Activated CD8-positive, alpha-beta T cell treated with anti-CD3 and anti-CD28 coated beads for 36 hours (primary cell): ENCODE measurements at regions not wholly inside any gene's neighbourhood (a gene's known extent, or its start where the extent isn't known, plus 50 kb on each side); places are given as distances from the start of the nearest gene placed in this dataset.
A peak's percentile ranks its signal among the peaks of the same experiment; 100 is the strongest.

ENCODE experiments used
- ATAC-seq: fragments of 200-7000 bp; cut with Tn5 transposase; one replicate; pipeline ENCODE4 v1.10.0; 2021; ENCODE audit warnings: mild to moderate bottlenecking, moderate library complexity
- CTCF ChIA-PET: fragments of 350-600 bp; sonication (Branson Sonifier 250); formaldehyde crosslinking; loops from one replicate; lab custom pipeline; 2021; ENCODE audit warnings: antibody characterized with exemption; lab: Charles Lee
- POLR2A ChIA-PET: fragments of 350-600 bp; sonication (Branson Sonifier 250); formaldehyde crosslinking; loops from one replicate; lab custom pipeline; 2021; ENCODE audit warnings: antibody characterized with exemption; lab: Charles Lee
- DNase-seq: peaks from one replicate; pipeline ENCODE4 v3.0.0-alpha.2; 2020
- H3K27ac Mint-ChIP-seq: one replicate; pipeline ENCODE4 v1.8.0; 2021; ENCODE audit warnings: mild to moderate bottlenecking, mixed read lengths
- H3K27me3 Mint-ChIP-seq: one replicate; pipeline ENCODE4 v1.8.0; 2021; ENCODE audit warnings: mixed read lengths
- H3K36me3 Mint-ChIP-seq: one replicate; pipeline ENCODE4 v1.8.0; 2021; ENCODE audit warnings: low read depth, mixed read lengths
- H3K4me1 Mint-ChIP-seq: one replicate; pipeline ENCODE4 v1.8.0; 2021; ENCODE audit warnings: low read depth, mixed read lengths
- H3K4me3 Mint-ChIP-seq: one replicate; pipeline ENCODE4 v1.8.0; 2021; ENCODE audit warnings: mild to moderate bottlenecking, moderate library complexity, mixed read lengths
- H3K9me3 Mint-ChIP-seq: one replicate; pipeline ENCODE4 v1.8.0; 2021; ENCODE audit warnings: mixed read lengths
- CTCF ChIP-seq: fragments of 200-600 bp; IDR thresholded peaks from one replicate; pipeline ENCODE4 v1.8.0; 2022; ENCODE audit warnings: antibody characterized with exemption, mild to moderate bottlenecking
- intact Hi-C: fragments of 100-400 bp; cut with micrococcal nuclease; formaldehyde crosslinking; loops from one replicate; pipeline ENCODE4 v1.10.0; 2022

DNA sequence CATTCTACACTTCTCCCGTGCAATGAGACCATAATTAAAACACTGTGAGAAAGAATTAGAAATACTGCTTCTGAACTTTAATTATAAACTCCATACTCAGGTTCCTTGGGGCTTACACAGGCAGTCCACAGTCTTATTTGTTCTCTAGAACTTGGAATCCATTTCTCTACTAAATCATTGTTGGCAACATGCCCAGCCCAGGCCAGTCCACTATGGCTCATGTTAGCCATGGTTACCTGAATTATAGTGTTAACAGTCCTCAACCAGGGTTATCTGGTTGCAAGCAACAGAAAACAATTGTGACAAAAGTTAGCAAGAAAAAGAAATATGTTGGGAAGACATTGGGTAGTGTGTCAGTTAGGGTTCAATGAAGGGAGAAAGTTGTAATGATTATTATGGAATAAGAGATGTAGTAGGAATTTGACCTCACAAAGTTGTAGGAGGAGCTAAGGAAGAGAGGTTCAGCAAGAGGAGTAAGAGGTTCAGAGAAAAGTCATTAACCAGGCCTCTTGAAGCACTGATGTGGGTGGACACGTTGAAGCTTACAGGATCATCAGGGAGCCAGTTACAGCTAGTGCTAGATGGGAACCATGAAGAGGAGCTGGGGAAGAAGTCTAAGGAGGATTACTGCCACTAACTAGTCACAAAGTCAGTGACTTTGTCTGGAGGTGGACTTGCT is 120.2 kb upstream of the ADRA1D start:
- Mint-ChIP-seq H3K9me3 (peaks cover 4% of the 10 kb centered on the region), H3K27me3 (peaks cover under 1% of the 10 kb centered on the region), H3K4me1 (peaks cover 46% of the 10 kb centered on the region), H3K27ac (peak overlapping the region; percentile 97), H3K4me3 (peak overlapping the region; percentile 18), H3K36me3 (no peaks in the 10 kb centered on the region)
- DNase-seq = no peak
- no peak for ATAC-seq
- intact Hi-C loops = no loop called here
- POLR2A ChIA-PET = interaction anchor here (0.5 kb wide), 1 partner anchor 368 kb away, joined by 3 read pairs; no protein-coding TSS in a partner anchor
- CTCF ChIA-PET = no interaction called here
- no peak for TF ChIP-seq CTCF

DNA sequence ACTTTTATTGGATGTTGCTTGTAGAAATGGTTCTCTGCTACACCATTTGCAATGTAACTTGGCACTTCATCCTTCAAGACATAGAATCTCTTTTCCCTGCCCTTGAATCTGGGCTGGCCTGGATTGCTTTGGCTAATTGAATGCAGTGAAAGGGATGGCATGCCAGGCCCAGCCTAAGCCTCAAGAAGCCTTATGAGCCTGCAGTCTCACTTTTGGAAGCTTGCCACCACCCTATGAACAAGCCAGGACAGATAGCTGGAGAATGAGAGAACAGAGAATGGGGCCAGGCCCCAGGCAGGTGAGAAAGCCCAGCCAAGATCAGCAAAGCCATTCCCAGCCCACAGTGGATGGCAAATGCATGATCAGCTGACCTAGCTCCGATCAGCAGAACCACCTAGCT is 117.0 kb upstream of the ADRA1D start:
- no peak for DNase-seq
- peaks cover 26% of the 10 kb centered on the region for H3K4me1 Mint-ChIP-seq
- CTCF ChIA-PET = no interaction called here
- H3K27ac Mint-ChIP-seq = no peak overlapping the region
- ATAC-seq = no peak
- intact Hi-C loops = no loop called here
- TF ChIP-seq CTCF = no peak
- H3K36me3 Mint-ChIP-seq = no peaks in the 10 kb centered on the region
- no peaks in the 10 kb centered on the region for H3K27me3 Mint-ChIP-seq
- H3K9me3 Mint-ChIP-seq = peaks cover 4% of the 10 kb centered on the region
- no peak overlapping the region for H3K4me3 Mint-ChIP-seq
- POLR2A ChIA-PET = no interaction called here

DNA sequence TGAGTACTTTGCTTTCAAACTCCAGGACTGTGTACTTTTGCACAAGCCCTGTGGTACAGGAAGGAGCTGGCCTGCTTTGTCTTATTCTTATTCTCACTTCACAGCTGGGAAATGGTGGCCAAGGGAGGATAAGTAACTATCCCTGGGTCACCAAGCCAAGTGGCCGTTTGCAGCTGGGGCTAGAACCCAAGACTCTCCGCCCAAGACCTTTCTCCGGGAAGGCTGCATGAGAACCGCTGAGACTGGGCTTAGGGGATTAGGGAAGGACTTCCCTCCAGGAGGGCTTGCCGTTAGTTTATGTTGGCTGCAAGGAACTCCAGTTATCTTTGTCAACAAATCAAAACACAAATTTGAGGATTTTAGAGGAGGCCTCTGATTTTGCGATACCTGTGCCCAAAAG is 109.5 kb upstream of the ADRA1D start:
- Mint-ChIP-seq H3K27ac (no peak overlapping the region), H3K9me3 (peaks cover under 1% of the 10 kb centered on the region), H3K27me3 (peaks cover 15% of the 10 kb centered on the region), H3K36me3 (no peaks in the 10 kb centered on the region), H3K4me1 (no peaks in the 10 kb centered on the region), H3K4me3 (no peak overlapping the region)
- intact Hi-C loops = no loop called here
- no peak for TF ChIP-seq CTCF
- ChIA-PET CTCF (no interaction called here), POLR2A (interaction anchor here (0.6 kb wide), 1 partner anchor 211 kb away, joined by 3 read pairs; no protein-coding TSS in a partner anchor)
- ATAC-seq (no peak), DNase-seq (no peak)

- Mint-ChIP-seq H3K27ac (no peak overlapping the region), H3K36me3 (no peaks in the 10 kb centered on the region), H3K27me3 (peaks cover 23% of the 10 kb centered on the region), H3K4me1 (no peaks in the 10 kb centered on the region), H3K9me3 (peaks cover 9% of the 10 kb centered on the region), H3K4me3 (no peak overlapping the region)
- intact Hi-C loops = no loop called here
- DNase-seq = no peak
- ChIA-PET POLR2A (no interaction called here), CTCF (interaction anchor here (1.4 to 1.5 kb wide), 2 partner anchors 15 to 16 kb away, joined by 3 to 4 read pairs; no protein-coding TSS in a partner anchor)
- no peak for TF ChIP-seq CTCF
- no peak for ATAC-seq
Measured at GRCh38 chr20:4352348-4352747, 103.3 kb upstream of the ADRA1D start.

DNA sequence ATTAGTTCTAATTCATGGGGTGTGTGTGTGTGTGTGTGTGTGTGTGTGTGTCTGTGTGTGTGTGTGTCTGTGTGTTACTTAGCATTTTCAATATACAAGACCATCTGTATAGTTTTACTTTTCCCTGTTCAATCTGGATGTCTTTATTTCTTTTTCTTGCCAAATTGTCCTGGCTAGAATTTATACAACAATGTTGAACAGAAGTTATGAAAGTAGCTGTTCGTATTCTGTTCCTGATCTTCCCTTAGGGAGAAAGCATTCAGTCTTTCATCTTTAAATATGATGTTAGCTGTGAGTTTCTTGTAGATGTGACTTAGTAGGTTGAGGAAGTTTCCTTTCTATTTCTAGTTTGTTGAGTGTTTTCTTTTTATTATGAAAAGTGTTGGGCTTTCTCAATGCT is 101.0 kb upstream of the ADRA1D start:
- Mint-ChIP-seq H3K4me3 (no peak overlapping the region), H3K27me3 (peaks cover 25% of the 10 kb centered on the region), H3K36me3 (no peaks in the 10 kb centered on the region), H3K27ac (no peak overlapping the region), H3K9me3 (peaks cover 9% of the 10 kb centered on the region), H3K4me1 (no peaks in the 10 kb centered on the region)
- ChIA-PET CTCF (no interaction called here), POLR2A (no interaction called here)
- ATAC-seq = no peak
- intact Hi-C loops = no loop called here
- TF ChIP-seq CTCF = no peak
- no peak for DNase-seq
